PFSK-1 (cell line): ENCODE measurements at regions not wholly inside any gene's neighbourhood (a gene's known extent, or its start where the extent isn't known, plus 50 kb on each side); places are given as distances from the start of the nearest gene placed in this dataset.

ENCODE experiments used
- FOXP2 ChIP-seq: optimal IDR thresholded peaks from 2 replicates; pipeline ENCODE3; 2011; ENCODE audit warnings: borderline replicate concordance, control low read depth, inconsistent platforms; ENCODE audit not compliant: insufficient read depth; ENCODE audit errors: extremely low read length, extremely low read depth
- POLR2AphosphoS5 ChIP-seq: IDR thresholded peaks from 2 replicates; pipeline ENCODE4 v1.6.1; 2012; ENCODE audit warnings: low read depth, mild to moderate bottlenecking, control low read depth, low read length, moderate library complexity
- SIN3A ChIP-seq: IDR thresholded peaks from 2 replicates; pipeline ENCODE4 v1.6.1; 2012; ENCODE audit warnings: mild to moderate bottlenecking, low read length, moderate library complexity, borderline replicate concordance; ENCODE audit not compliant: insufficient read depth
- TAF1 ChIP-seq: IDR thresholded peaks from 2 replicates; pipeline ENCODE4 v1.6.1; 2012; ENCODE audit warnings: low read length, control low read depth, borderline replicate concordance; ENCODE audit not compliant: insufficient read depth
- TF ChIP-seq, protein P1 (sequence below), 2 experiments: IDR thresholded peaks; 2 replicates each; pipeline versions ENCODE4 v1.6.1 to v1.8.0; 2011 to 2012; ENCODE audit warnings: low read depth in 2 of 2, low read length in 2 of 2, control low read depth in 1 of 2, inconsistent platforms in 1 of 2, mild to moderate bottlenecking in 1 of 2, moderate library complexity in 1 of 2; ENCODE audit not compliant: insufficient read depth in 1 of 2

DNA sequence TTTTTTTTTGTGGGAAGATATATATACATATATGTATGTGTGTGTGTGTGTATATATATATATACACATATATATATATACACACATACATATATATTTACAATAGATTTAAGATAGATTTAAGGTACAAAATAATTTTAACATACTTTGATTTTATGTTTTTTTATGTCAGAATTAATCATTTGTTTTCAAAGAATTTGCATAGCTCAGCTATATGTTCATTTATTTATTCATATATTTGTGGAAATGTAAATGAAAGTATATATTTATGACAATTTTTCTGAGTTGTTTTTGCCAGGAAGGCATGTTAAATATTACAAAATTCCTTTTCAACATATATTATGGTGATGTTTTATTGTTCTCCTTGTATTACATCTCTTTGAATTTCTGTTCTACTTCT is 887.4 kb upstream of the NOVA1 start:
- TF ChIP-seq POLR2AphosphoS5 (no peak), TAF1 (no peak), SIN3A (no peak), FOXP2 (no peak)
- TF ChIP-seq, protein P1, sequence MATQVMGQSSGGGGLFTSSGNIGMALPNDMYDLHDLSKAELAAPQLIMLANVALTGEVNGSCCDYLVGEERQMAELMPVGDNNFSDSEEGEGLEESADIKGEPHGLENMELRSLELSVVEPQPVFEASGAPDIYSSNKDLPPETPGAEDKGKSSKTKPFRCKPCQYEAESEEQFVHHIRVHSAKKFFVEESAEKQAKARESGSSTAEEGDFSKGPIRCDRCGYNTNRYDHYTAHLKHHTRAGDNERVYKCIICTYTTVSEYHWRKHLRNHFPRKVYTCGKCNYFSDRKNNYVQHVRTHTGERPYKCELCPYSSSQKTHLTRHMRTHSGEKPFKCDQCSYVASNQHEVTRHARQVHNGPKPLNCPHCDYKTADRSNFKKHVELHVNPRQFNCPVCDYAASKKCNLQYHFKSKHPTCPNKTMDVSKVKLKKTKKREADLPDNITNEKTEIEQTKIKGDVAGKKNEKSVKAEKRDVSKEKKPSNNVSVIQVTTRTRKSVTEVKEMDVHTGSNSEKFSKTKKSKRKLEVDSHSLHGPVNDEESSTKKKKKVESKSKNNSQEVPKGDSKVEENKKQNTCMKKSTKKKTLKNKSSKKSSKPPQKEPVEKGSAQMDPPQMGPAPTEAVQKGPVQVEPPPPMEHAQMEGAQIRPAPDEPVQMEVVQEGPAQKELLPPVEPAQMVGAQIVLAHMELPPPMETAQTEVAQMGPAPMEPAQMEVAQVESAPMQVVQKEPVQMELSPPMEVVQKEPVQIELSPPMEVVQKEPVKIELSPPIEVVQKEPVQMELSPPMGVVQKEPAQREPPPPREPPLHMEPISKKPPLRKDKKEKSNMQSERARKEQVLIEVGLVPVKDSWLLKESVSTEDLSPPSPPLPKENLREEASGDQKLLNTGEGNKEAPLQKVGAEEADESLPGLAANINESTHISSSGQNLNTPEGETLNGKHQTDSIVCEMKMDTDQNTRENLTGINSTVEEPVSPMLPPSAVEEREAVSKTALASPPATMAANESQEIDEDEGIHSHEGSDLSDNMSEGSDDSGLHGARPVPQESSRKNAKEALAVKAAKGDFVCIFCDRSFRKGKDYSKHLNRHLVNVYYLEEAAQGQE (IDR thresholded peaks at IDR 0.05; ENCODE audit: insufficient read depth in 1 of 2, low read depth in 2 of 2, low read length in 2 of 2): no peak
